Head of caudate nucleus (tissue), 42 donors: ENCODE measurements at regions not wholly inside any gene's neighbourhood (a gene's known extent, or its start where the extent isn't known, plus 50 kb on each side); places are given as distances from the start of the nearest gene placed in this dataset.
"Not testable (repeated sequence)": the region's sequence is repeated elsewhere in the genome, so short reads cannot be mapped to it uniquely, and the experiment has no call there.

Experiments
- DNase-seq, 42 donors: peaks; one replicate each; pipeline versions ENCODE4 v3.0.0 to v3.0.0-alpha.2; 2020 to 2021; ENCODE audit warnings: mixed read lengths in 7 of 42
- intact Hi-C: fragments of 100-400 bp; cut with DNase I; formaldehyde crosslinking; loops from one replicate; pipeline ENCODE4 v1.15.0; 2022

DNA sequence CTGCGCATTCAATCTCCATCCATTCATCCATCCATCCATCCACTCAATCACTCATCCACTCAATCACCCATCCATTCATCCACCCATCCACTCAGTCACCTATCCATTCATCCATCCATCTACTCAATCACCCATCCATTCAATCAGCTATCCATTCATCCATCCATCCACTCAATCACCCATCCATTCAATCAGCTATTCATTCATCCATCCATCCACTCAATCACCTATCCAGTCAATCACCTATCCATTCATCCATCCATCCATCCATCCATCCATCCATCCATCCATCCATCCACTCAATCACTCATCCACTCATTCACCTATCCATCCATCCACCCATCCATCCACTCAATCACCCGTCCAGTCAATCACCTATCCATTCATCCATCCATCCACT, 115.4 kb upstream of the ZBTB40 start:
- DNase-seq, intact Hi-C loops: not testable (repeated sequence)

DNA sequence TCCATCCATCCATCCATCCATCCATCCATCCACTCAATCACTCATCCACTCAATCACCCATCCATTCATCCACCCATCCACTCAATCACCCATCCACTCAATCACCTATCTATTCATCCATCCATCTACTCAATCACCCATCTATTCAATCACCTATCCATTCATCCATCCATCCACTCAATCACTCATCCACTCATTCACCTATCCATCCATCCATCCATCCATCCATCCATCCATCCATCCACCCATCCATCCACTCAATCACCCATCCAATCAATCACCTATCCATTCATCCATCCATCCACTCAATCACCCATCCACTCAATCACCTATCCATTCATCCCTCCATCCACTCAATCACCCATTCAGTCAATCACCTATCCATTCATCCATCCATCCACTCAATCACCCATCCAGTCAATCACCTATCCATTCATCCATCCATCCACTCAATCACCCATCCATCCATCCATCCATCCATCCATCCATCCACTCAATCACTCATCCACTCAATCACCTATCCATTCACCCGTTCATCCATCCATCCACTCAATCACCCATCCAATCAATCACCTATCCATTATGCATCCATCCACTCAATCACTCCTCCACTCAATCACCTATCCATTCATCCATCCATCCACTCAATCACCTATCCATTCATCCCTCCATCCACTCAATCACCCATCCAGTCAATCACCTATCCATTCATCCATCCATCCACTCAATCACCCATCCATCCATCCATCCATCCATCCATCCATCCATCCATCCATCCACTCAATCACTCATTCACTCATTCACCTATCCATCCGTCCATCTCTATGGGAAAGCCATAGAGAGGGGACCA, 114.7 kb upstream of the ZBTB40 start:
- intact Hi-C loops, DNase-seq: not testable (repeated sequence)

DNA sequence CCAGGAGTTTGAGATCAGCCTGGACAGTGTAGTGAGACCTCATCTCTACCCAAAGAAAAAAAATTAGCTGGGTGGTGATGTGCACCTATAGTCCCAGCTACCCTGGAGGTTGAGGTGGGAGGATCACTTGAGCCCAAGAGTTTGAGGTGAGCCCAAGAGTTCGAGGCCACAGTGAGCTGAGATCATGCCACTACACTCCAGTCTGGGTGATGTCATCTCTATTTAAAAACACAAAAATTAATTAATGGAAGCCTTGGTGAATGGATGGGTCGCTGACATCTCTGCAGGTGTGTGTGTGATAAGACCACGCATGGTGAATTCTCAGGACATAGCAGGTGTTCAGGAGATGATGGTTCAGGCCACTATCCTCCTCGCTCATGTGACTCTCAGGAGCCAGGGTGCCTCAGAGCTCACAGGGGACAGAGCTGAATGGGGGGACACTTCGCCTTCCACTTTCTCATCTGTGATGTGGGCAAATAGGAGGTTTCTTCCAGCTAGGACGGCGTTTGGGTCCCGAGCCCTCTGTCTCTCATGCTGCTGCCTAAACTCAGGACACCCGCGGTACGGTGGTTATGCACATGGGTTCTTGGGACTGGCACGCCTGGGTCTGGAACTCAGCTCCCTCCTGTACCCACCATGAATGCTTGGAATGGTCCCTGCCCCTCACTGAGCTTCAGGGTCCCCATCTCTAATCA, 113.4 kb upstream of the ZBTB40 start:
- intact Hi-C loops = no loop called here
- DNase-seq = no peak

DNA sequence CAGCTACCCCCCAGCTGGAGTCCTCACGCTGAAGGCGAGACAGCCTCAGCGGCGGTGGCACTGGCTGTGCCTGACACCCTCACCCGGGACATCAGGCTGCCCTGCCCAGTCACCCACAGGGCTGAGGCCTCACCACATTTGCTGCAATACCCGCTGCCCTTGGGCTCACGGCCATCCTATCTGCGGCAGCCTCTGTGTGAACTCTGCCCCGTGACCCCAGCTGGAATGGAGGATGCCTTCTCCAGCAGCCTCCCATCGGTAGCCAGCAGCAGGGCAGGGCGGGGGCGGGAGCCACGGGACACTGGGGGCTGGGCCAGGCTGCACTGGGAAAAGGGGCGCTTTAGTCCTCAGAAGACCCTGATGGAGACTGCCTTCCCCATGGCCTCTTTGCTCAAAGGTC, 112.4 kb upstream of the ZBTB40 start:
- intact Hi-C loops = no loop called here
- no peak for DNase-seq

DNA sequence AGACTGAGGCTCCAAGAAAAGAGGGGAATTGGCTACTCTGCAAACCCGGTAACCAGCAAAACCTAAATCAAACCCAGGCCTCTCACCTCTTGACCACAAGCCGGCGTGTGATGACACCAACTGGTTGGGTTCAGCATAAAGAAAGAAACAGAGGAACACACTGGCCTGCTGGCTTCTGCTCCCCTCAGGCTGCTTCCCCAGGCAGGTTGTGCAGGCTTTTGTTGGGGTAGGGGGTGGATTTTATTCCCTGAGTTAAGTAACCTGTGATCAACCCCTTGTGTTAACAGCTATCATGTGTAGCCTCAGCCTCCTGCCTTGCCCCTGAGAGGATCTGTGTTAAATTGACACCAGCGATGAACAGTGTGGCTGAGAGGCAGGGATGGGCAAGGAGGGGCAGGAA, 111.6 kb upstream of the ZBTB40 start:
- intact Hi-C loops = no loop called here
- DNase-seq = no peak

DNA sequence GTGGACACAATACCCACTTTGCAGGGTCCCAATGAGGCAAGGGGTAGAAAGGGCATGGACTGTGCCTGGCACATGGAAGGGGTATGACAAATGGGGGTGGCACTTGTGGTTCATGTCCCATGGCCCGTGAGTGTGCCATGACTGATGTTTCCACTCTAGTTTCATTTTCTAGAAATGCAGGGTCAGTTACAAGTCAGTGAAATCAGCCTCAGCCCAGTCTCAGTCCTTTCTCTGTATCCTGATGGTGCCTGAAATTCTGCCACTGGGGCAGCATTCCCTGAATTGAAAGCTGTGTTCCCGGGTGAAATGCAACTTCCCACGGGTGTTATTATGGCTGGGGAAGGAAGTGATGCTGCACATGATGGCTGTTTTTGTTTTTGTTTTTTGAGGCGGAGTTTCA, 110.8 kb upstream of the ZBTB40 start:
- no peak for DNase-seq
- intact Hi-C loops = no loop called here

DNA sequence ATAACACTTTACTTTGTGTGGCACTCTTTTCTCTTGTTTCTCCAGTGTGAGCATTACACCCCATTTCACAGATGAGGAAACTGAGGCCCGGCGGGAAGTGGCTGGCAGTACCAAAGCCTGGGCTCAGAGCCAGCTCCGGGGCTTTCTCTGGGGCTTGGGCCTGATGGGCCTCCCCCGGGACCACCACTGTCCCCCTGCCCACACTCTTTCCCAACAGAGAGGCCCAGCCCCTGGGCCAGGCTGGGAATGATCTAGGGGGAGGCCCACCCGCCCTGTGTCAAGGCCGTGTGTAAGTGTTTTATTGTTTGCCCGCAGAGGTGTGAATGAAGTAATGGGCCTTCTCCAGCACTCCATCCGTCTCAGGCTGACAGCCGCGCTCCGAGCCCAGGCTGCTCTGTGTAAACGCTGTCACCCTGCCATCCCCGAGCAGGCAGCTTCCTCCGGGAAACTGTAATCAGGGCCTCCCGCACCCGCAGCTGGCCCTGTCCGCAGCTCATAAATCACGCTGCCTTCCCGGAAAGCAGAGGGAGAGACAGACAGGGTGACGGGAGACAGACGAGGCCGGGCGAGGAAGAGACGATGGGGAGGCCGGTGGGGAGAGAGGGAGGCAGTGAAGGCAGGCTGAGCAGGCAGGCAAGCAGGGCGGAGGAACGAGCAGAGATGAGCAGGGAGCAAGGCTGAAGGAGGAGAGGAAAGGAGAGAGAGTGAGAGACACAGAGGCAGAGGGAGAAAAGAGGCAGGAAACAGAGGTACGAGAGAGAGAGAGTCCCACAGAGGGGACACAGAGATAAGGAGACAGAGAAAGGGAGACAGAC, 109.7 kb upstream of the ZBTB40 start:
- intact Hi-C loops = no loop called here
- peak in 16 of 42 donors; percentile 1 to 58 (median 16) for DNase-seq

DNA sequence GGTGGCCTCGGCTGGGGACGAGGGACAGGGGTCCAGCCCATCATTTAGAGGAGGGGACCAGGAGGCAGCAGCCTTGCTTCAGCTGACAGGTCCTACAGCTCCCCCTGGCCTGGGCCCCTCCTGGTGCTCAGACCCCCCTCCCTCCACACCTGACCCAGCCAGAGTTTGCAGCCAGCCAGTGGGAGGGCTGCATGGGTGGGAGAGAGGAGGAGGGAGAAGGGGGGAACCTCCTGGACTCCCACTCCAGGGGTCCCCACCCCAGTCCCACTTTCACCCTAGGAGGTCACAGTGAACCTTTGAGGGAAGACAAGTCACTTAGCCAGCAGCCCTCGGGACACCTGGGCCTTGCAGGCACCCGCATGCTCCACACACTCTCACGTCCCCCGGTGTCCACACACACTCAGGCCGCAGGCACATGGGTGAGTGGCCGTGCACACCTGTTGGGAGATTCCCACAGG, 108.9 kb upstream of the ZBTB40 start:
- intact Hi-C loops = no loop called here
- DNase-seq = no peak

DNA sequence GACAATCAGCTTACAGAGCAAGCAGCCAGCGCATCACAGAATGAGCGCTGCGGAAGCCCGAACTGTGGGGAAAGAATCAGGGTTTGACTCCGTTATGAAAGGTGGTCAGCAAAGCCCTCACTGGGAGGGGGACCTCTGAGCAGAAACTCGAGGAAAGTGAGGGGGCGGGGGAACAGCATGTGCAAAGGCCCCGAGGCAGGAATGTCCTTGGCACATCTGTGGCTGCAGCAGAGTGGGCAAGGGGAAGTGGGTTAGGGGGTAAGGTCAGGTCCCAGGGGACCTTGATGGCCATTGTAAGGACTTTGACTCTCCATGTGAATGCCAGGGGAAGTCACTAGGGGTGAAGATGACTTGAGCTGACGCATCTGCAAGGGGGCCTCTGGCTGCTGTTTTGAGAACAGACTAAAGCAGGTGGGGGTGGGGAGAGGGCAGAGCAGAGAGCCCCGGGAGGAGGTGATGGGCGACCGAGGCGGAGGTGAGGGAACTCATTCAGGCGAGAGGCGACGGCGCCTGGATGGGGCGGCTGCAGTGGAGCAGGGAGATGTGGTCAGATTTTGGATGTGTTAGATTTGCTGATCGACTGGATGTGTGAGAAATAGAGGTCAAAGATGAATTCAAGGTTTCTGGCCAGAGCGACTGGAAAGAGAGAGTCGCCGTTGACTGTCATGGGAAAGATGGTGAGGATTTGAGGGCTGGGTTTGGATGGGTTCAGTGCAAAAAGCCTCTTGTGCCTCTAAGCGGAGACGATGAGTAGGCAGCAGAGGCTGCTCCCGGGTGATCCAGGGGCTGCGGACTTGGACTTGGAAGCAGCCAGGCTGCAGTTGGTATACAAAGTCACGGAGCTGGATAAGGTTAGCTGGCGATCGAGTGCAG, 108.0 kb upstream of the ZBTB40 start:
- no peak for DNase-seq
- intact Hi-C loops = no loop called here

DNA sequence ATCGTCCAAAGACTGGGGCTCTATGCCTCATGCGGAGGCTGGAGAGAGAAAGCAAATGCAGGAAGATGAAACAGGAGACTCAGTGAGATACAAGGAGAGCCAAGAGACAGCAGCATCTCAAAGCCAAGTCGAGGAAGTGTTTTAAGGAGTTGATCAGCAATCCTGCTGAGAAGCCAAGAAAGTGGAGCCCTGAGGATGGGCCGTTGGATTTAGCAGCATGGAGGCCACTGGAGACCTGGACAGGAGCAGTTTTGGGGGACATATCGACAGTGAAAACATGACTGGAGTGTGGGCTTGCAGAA, 107.4 kb upstream of the ZBTB40 start:
- DNase-seq = no peak
- intact Hi-C loops = no loop called here

DNA sequence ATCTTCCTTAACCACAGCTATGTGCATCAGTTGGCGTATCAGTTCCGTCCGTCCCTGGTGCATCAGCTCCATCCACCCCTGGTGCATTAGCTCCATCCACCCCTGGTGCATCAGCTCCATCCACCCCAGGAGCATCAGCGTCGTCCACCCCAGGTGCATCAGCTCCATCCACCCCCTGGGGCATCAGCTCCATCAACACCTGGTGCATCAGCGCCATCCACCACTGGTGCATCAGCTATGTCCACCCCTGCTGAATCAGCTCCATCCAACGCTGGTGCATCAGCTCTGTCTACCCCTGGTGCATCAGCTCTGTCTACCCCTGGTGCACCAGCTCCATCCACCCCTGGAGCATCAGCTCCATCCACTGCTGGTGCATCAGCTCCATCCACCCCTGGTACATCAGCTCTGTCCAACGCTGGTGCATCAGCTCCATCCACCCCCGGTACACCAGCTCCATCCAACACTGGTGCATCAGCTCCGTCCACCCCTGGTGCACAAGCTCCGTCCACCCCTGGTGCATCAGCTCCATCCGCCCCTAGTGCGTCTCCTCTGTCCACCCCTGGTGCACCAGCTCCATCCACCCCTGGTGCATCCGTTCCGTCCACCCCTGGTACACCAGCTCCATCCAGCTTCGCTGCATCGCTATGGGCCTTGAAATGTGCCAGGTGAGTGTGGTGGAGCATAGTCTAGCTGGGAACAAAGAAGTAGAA, 106.6 kb upstream of the ZBTB40 start:
- no peak for DNase-seq
- intact Hi-C loops = no loop called here

DNA sequence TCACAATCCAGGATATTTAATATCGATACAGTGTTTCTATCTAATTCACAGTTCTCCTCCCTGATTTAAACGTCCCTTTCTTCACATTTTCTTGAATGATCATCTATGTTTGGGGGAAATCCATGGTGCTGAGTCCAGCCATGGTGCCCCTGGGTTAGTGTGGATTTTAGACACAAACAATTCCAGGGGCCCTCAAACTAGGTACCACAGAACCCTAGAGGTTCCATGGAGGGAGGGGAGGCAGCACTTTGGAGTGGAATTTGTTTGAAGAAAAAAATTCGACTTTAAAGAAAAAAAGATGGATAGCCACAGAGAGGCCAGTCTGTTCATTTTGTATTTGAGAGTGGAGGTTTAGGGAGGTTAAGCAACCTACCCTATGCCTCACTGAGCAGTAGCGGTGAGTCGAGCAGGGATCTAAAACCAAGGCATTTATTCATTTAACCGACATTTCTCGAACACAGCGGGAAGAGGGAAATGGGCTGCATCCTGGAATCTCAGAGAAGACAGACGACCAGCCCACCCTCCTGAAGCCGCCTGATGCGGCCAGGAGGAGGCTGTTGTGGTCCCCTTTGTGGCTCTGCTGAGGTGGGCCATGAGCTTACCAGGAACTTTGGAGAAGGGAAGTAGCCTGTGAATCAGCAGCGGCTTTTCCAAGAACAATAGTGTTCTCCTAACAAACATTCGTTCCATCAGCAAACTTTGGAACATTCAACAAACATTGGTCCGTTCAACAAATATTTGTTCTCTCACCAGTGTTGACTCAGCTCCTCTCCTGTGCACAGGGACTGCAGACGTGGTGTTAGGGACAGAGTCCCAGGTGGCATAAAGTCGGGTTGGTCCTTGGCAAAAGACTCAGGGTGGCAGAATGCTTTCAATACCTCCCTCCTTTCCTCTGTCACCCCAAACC, 103.5 kb upstream of the ZBTB40 start:
- DNase-seq = no peak
- intact Hi-C loops = no loop called here

DNA sequence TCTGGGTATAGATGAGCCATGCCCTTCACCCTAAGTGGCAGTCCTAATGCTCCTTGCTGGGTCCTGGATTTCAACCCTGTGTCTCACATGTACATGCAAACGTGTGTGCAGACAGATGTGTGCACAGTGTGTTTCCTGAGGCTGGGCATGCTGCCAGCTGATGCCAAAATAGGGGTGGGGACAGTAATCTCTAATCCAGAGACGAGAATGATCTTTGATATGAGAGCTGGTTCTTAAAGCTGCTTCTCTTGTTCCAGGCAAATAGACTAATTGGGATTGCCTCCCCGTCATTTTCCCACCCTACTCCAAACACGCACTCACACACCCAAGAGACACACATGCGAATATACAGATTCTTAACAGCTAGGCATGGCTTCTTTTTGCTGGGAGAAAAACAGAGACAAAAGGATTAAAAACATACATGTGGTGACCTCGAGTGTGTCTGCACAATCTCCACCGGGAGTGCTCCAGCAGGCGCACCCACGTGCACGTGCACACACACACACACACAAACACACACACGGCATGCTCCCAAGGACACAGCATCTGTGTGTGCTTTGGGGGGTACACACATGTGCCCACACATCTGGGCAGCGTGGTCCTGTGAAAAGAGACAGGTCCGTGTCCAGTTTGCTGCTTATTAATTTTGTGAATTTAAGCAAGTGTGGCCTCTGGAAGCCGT, 102.1 kb upstream of the ZBTB40 start:
- DNase-seq = no peak
- intact Hi-C loops = no loop called here

DNA sequence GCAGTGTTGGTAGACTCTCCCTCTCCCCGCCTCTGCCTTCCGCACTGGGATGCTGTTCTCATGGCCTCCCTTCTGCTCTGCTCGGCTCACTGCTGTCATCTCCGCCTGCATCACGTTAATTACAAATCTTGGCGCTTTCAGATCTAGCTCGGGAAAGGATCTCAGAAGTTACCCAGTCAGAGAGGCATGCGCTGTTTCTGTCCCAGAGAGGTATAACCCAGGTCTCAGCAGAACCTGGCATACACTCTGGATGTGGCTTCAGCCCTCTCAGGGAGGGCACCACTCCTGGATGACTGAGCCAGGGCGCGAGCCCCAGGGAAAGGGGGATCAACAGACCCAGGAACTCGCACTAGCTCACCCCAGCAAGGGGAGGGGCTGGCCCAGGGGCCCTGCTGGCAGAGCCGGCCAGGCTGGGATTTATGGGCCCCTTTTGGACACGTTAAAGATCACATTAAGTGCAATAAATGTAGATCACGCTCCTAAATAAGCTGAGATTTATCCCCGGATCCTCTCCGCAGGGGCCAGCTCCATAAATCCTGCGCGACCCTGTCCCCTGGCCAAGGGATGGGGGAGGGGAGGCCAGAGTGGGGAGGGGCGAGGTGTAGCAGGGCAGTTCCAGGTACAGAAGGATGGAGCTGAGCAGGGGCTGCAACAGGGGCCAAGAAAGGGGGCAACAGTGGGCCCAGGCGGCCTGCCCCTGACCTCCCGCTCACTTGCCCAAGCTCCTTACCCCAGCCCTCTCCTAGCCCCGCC, 101.3 kb upstream of the ZBTB40 start:
- DNase-seq = peak in 34 of 42 donors; percentile 10 to 78 (median 41)
- intact Hi-C loops = no loop called here

DNA sequence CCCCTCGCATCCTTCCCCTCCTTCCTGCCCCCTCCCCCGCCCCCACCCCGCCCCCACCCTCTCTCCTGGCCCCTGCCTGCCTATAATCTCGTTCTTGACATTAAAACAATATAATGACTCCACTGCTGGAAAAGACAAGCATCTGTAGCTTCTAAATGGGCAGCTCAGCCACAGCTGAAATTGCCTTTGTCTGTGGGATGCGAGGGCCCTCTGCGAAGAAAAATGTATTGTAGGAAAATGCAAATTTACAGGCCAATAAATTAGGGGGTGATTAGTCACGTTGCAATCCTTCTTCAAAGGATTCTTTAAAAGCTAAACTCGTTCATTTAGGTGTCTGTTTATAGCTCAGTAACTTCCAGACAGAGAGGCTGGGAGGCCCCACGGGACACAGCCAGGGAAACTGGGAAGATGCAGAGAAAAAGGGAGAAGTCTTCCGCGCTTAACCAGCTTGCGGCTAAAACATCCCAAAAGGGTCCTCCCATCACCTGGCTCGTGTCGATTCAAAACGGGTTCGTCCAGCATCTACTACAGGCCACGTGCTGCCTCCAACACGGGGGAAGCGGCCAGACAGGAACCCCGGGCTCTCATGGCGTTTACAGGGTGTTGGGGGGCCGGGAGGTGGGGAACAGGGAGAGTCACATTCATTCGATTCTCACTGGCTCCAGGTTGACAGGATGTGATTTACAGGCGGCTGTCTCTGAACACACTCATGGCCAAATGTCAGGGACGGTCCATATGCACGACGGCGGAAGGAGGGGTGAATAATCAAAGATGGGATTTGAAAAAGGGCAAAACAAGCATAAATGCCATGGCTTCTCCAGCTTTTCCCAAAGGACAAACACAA, 100.5 kb upstream of the ZBTB40 start:
- intact Hi-C loops = no loop called here
- no peak for DNase-seq
